Duodenal mucosa (tissue), 2 donors: ENCODE measurements at regions not wholly inside any gene's neighbourhood (a gene's known extent, or its start where the extent isn't known, plus 50 kb on each side); places are given as distances from the start of the nearest gene placed in this dataset.

Experiments
- H3K27ac ChIP-seq: one replicate; pipeline ENCODE4 v1.7.0; 2013; ENCODE audit warnings: low read depth, low read length
- H3K27me3 ChIP-seq, 2 donors: one replicate each; pipeline ENCODE4 v1.7.0; 2013; ENCODE audit warnings: low read length in 2 of 2, control low read depth in 1 of 2; ENCODE audit not compliant: insufficient read depth in 2 of 2, control insufficient read depth in 1 of 2
- H3K36me3 ChIP-seq, 2 donors: one replicate each; pipeline ENCODE4 v1.7.0; 2013; ENCODE audit warnings: low read length in 2 of 2, control low read depth in 1 of 2; ENCODE audit not compliant: insufficient read depth in 2 of 2, control insufficient read depth in 1 of 2
- H3K4me1 ChIP-seq, 2 donors: one replicate each; pipeline ENCODE4 v1.7.0; 2013; ENCODE audit warnings: low read length in 2 of 2, control low read depth in 1 of 2; ENCODE audit not compliant: insufficient read depth in 2 of 2, control insufficient read depth in 1 of 2
- H3K4me3 ChIP-seq, 2 donors: one replicate each; pipeline ENCODE4 v1.7.0; 2013; ENCODE audit warnings: low read length in 2 of 2, low read depth in 1 of 2
- H3K9ac ChIP-seq, 2 donors: one replicate each; pipeline ENCODE4 v1.7.0; 2013; ENCODE audit warnings: low read length in 2 of 2, low read depth in 1 of 2
- H3K9me3 ChIP-seq, 2 donors: one replicate each; pipeline ENCODE4 v1.7.0; 2013; ENCODE audit warnings: low read length in 2 of 2, control low read depth in 1 of 2; ENCODE audit not compliant: control insufficient read depth in 1 of 2

GRCh38 chr1:164051782-164052181 is 507.2 kb upstream of the PBX1 start:
- no peak overlapping the region for H3K27ac ChIP-seq
- no peaks in the 10 kb centered on the region for H3K27me3 ChIP-seq
- no peaks in the 10 kb centered on the region for H3K4me1 ChIP-seq
- H3K4me3 ChIP-seq: no peak overlapping the region
- H3K9ac ChIP-seq: no peak overlapping the region
- H3K9me3 ChIP-seq: no peaks in the 10 kb centered on the region
- H3K36me3 ChIP-seq: no peaks in the 10 kb centered on the region

- Histone ChIP-seq H3K27ac (no peak overlapping the region), H3K4me1 (peaks cover 0 to 5% of the 10 kb centered on the region in 2 donors), H3K9me3 (no peaks in the 10 kb centered on the region), H3K27me3 (no peaks in the 10 kb centered on the region), H3K9ac (no peak overlapping the region), H3K36me3 (no peaks in the 10 kb centered on the region), H3K4me3 (no peak overlapping the region)
Measured at GRCh38 chr1:164054331-164054730, 504.7 kb upstream of the PBX1 start.

GRCh38 chr1:164058198-164058597 is 500.8 kb upstream of the PBX1 start:
- Histone ChIP-seq H3K9ac (no peak overlapping the region), H3K36me3 (no peaks in the 10 kb centered on the region), H3K9me3 (no peaks in the 10 kb centered on the region), H3K27me3 (no peaks in the 10 kb centered on the region), H3K4me3 (no peak overlapping the region), H3K27ac (no peak overlapping the region), H3K4me1 (peaks cover 0 to 5% of the 10 kb centered on the region in 2 donors)

GRCh38 chr1:164061528-164061927 is 497.5 kb upstream of the PBX1 start:
- peaks cover 0 to 5% of the 10 kb centered on the region in 2 donors for H3K4me1 ChIP-seq
- H3K27me3 ChIP-seq: no peaks in the 10 kb centered on the region
- H3K4me3 ChIP-seq: no peak overlapping the region
- H3K27ac ChIP-seq: no peak overlapping the region
- H3K9me3 ChIP-seq: no peaks in the 10 kb centered on the region
- no peak overlapping the region for H3K9ac ChIP-seq
- no peaks in the 10 kb centered on the region for H3K36me3 ChIP-seq

- H3K4me1 ChIP-seq: no peaks in the 10 kb centered on the region
- H3K4me3 ChIP-seq: no peak overlapping the region
- no peak overlapping the region for H3K9ac ChIP-seq
- H3K9me3 ChIP-seq: no peaks in the 10 kb centered on the region
- no peak overlapping the region for H3K27ac ChIP-seq
- H3K36me3 ChIP-seq: no peaks in the 10 kb centered on the region
- H3K27me3 ChIP-seq: no peaks in the 10 kb centered on the region
Measured at GRCh38 chr1:164064501-164064900, 494.5 kb upstream of the PBX1 start.

- Histone ChIP-seq H3K9ac (no peak overlapping the region), H3K27ac (no peak overlapping the region), H3K4me3 (no peak overlapping the region), H3K9me3 (peaks cover 0 to 7% of the 10 kb centered on the region in 2 donors), H3K4me1 (no peaks in the 10 kb centered on the region), H3K36me3 (no peaks in the 10 kb centered on the region), H3K27me3 (no peaks in the 10 kb centered on the region)
Measured at GRCh38 chr1:164071288-164071687, 487.7 kb upstream of the PBX1 start.

GRCh38 chr1:164086832-164087231 is 472.2 kb upstream of the PBX1 start:
- no peaks in the 10 kb centered on the region for H3K9me3 ChIP-seq
- no peak overlapping the region for H3K4me3 ChIP-seq
- H3K27me3 ChIP-seq: no peaks in the 10 kb centered on the region
- no peaks in the 10 kb centered on the region for H3K4me1 ChIP-seq
- no peak overlapping the region for H3K27ac ChIP-seq
- no peak overlapping the region for H3K9ac ChIP-seq
- H3K36me3 ChIP-seq: no peaks in the 10 kb centered on the region

- peaks cover 0 to 4% of the 10 kb centered on the region in 2 donors for H3K9me3 ChIP-seq
- no peak overlapping the region for H3K27ac ChIP-seq
- H3K27me3 ChIP-seq: no peaks in the 10 kb centered on the region
- H3K36me3 ChIP-seq: no peaks in the 10 kb centered on the region
- H3K4me1 ChIP-seq: no peaks in the 10 kb centered on the region
- no peak overlapping the region for H3K4me3 ChIP-seq
- no peak overlapping the region for H3K9ac ChIP-seq
Measured at GRCh38 chr1:164087906-164088453, 471.0 kb upstream of the PBX1 start.

GRCh38 chr1:164092603-164093353 is 466.2 kb upstream of the PBX1 start:
- H3K27me3 ChIP-seq: no peaks in the 10 kb centered on the region
- H3K36me3 ChIP-seq: no peaks in the 10 kb centered on the region
- H3K4me1 ChIP-seq: no peaks in the 10 kb centered on the region
- peaks cover 6 to 8% of the 10 kb centered on the region in 2 donors for H3K9me3 ChIP-seq
- H3K4me3 ChIP-seq: no peak overlapping the region
- no peak overlapping the region for H3K27ac ChIP-seq
- no peak overlapping the region for H3K9ac ChIP-seq

GRCh38 chr1:164093543-164093942 is 465.4 kb upstream of the PBX1 start:
- H3K36me3 ChIP-seq: no peaks in the 10 kb centered on the region
- no peaks in the 10 kb centered on the region for H3K27me3 ChIP-seq
- H3K4me3 ChIP-seq: no peak overlapping the region
- no peak overlapping the region for H3K9ac ChIP-seq
- H3K9me3 ChIP-seq: peaks cover 6 to 8% of the 10 kb centered on the region in 2 donors
- no peaks in the 10 kb centered on the region for H3K4me1 ChIP-seq
- H3K27ac ChIP-seq: no peak overlapping the region
